ENCODE measurements at regions not wholly inside any gene's neighbourhood (a gene's known extent, or its start where the extent isn't known, plus 50 kb on each side); places are given as distances from the start of the nearest gene placed in this dataset.

GRCh38 chr2:225296951-225297350 is 102.6 kb upstream of the NYAP2 start (continued):
- no peak for TF ChIP-seq ZNF645 (tag by site-specific recombination; IDR thresholded peaks at IDR 0.05)
- TF ChIP-seq ZNF560 (tag by site-specific recombination; IDR thresholded peaks at IDR 0.05; ENCODE audit: borderline replicate concordance): no peak
- no peak for TF ChIP-seq ZNF324 (tag by site-specific recombination; IDR thresholded peaks at IDR 0.05)
- no peak for TF ChIP-seq ZNF624 (tag by site-specific recombination; IDR thresholded peaks at IDR 0.05)
- no peak for TF ChIP-seq ZNF677 (tag by site-specific recombination; IDR thresholded peaks at IDR 0.05)
- TF ChIP-seq ZNF610 (tag by site-specific recombination; IDR thresholded peaks at IDR 0.05; ENCODE audit: borderline replicate concordance): no peak
- no peak for TF ChIP-seq ZNF266 (tag by site-specific recombination; IDR thresholded peaks at IDR 0.05; ENCODE audit: low read depth)

GRCh38 chr2:225295102-225295501 is 104.4 kb upstream of the NYAP2 start:
- POLR2A ChIA-PET: no interaction called here
- Histone ChIP-seq H3K4me3 (ENCODE audit: low read depth, low read length) (no peak overlapping the region), H3K27ac (ENCODE audit: extremely low read depth, low read depth, low read length) (no peak overlapping the region), H3K9me3 (ENCODE audit: control insufficient read depth, insufficient read depth, low read depth, low read length) (no peaks in the 10 kb centered on the region), H3K36me3 (ENCODE audit: control insufficient read depth in 2 of 2, insufficient read depth in 1 of 2, low read length in 2 of 2) (no peaks in the 10 kb centered on the region), H3K4me1 (ENCODE audit: control insufficient read depth, insufficient read depth, low read length) (no peaks in the 10 kb centered on the region)
- TF ChIP-seq ZFP69B (tag by site-specific recombination; IDR thresholded peaks at IDR 0.05): no peak
- TF ChIP-seq ATF2 (tag by site-specific recombination; IDR thresholded peaks at IDR 0.05; ENCODE audit: low read depth): 0 out of 2 replicates have a peak, but pooled peaks have one; percentile 14
- TF ChIP-seq ZNF555 (tag by site-specific recombination; conservative IDR thresholded peaks at IDR 0.05): no peak
- CTCF ChIA-PET: interaction anchor here (1.2 to 1.4 kb wide), 2 partner anchors 9 to 12 kb away, joined by 5 to 6 read pairs; no protein-coding TSS in a partner anchor

- ChIA-PET POLR2A (no interaction called here), CTCF (interaction anchor here (0.7 to 0.8 kb wide), 2 partner anchors 10 to 70 kb away, joined by 3 read pairs; no protein-coding TSS in a partner anchor)
- Histone ChIP-seq H3K36me3 (ENCODE audit: control insufficient read depth in 2 of 2, insufficient read depth in 1 of 2, low read length in 2 of 2) (no peaks in the 10 kb centered on the region), H3K9me3 (ENCODE audit: control insufficient read depth, insufficient read depth, low read depth, low read length) (no peaks in the 10 kb centered on the region), H3K27ac (ENCODE audit: extremely low read depth, low read depth, low read length) (no peak overlapping the region), H3K4me1 (ENCODE audit: control insufficient read depth, insufficient read depth, low read length) (no peaks in the 10 kb centered on the region), H3K4me3 (ENCODE audit: low read depth, low read length) (no peak overlapping the region)
- TF ChIP-seq ZXDB (tag by site-specific recombination; IDR thresholded peaks at IDR 0.05) (no peak), ZNF510 (tag by site-specific recombination; IDR thresholded peaks at IDR 0.05; ENCODE audit: insufficient replicate concordance) (no peak), EGR2 (tag by site-specific recombination; IDR thresholded peaks at IDR 0.05; ENCODE audit: low read depth) (no peak), ZFP41 (tag by site-specific recombination; IDR thresholded peaks at IDR 0.05; ENCODE audit: borderline replicate concordance) (no peak), ZNF692 (tag by site-specific recombination; IDR thresholded peaks at IDR 0.05) (no peak), SCRT1 (tag by site-specific recombination; IDR thresholded peaks at IDR 0.05; ENCODE audit: borderline replicate concordance) (no peak), OVOL3 (tag by site-specific recombination; IDR thresholded peaks at IDR 0.05) (no peak), OSR2 (tag by site-specific recombination; IDR thresholded peaks at IDR 0.05) (no peak), ZNF623 (tag by site-specific recombination; IDR thresholded peaks at IDR 0.05) (no peak), ZNF747 (tag by site-specific recombination; IDR thresholded peaks at IDR 0.05) (no peak), AEBP2 (tag by site-specific recombination; IDR thresholded peaks at IDR 0.05; ENCODE audit: borderline replicate concordance) (no peak), INSM2 (tag by site-specific recombination; IDR thresholded peaks at IDR 0.05) (no peak), ZNF585B (tag by site-specific recombination; IDR thresholded peaks at IDR 0.05) (no peak), ZNF626 (tag by site-specific recombination; IDR thresholded peaks at IDR 0.05) (no peak), SALL2 (tag by site-specific recombination; IDR thresholded peaks at IDR 0.05; ENCODE audit: borderline replicate concordance) (no peak), ZFP3 (tag by site-specific recombination; IDR thresholded peaks at IDR 0.05; ENCODE audit: low read depth) (no peak)
Measured at GRCh38 chr2:225293638-225294037, 105.9 kb upstream of the NYAP2 start.

Measured in HEK293 (cell line).